GM23248 (cell line): ENCODE measurements at regions not wholly inside any gene's neighbourhood (a gene's known extent, or its start where the extent isn't known, plus 50 kb on each side); places are given as distances from the start of the nearest gene placed in this dataset.

Experiments
- DNase-seq: peaks from one replicate; pipeline ENCODE4 v3.0.0-alpha.2; 2015
- H2AFZ ChIP-seq: fragments of 200-600 bp; sonication (generic); 2 replicates; pipeline ENCODE4 v1.6.1; 2016; ENCODE audit warnings: antibody characterized with exemption
- H3F3A ChIP-seq: fragments of 200-600 bp; sonication (generic); 2 replicates; pipeline ENCODE4 v1.6.1; 2016; ENCODE audit warnings: mild to moderate bottlenecking, antibody characterized with exemption, mixed run types; ENCODE audit not compliant: insufficient read depth
- H3K27ac ChIP-seq: fragments of 200-600 bp; sonication (generic); 2 replicates; pipeline ENCODE4 v1.5.1; 2016; ENCODE audit warnings: mild to moderate bottlenecking
- H3K27me3 ChIP-seq: fragments of 200-600 bp; sonication (generic); replicated peaks from 2 replicates; pipeline ENCODE4 v1.6.1; 2016; ENCODE audit warnings: mild to moderate bottlenecking; ENCODE audit not compliant: insufficient read depth
- H3K36me3 ChIP-seq: fragments of 200-600 bp; sonication (generic); 2 replicates; pipeline ENCODE4 v1.6.1; 2016; ENCODE audit warnings: low read depth, mild to moderate bottlenecking
- H3K4me1 ChIP-seq: fragments of 200-600 bp; sonication (generic); 2 replicates; pipeline ENCODE4 v1.6.1; 2016; ENCODE audit warnings: mild to moderate bottlenecking; ENCODE audit not compliant: insufficient read depth
- H3K4me2 ChIP-seq: fragments of 200-600 bp; sonication (generic); one replicate; pipeline ENCODE4 v1.6.1; 2016; ENCODE audit warnings: mild to moderate bottlenecking; ENCODE audit not compliant: unreplicated experiment
- H3K4me3 ChIP-seq: fragments of 200-600 bp; sonication (generic); 2 replicates; pipeline ENCODE4 v1.5.1; 2016; ENCODE audit warnings: mild to moderate bottlenecking
- H3K79me2 ChIP-seq: fragments of 200-600 bp; sonication (generic); 2 replicates; pipeline ENCODE4 v1.6.1; 2016; ENCODE audit warnings: mild to moderate bottlenecking; ENCODE audit not compliant: insufficient read depth
- H3K9ac ChIP-seq: fragments of 200-600 bp; sonication (generic); 2 replicates; pipeline ENCODE4 v1.6.1; 2016; ENCODE audit warnings: mild to moderate bottlenecking
- H3K9me2 ChIP-seq: fragments of 200-600 bp; sonication (generic); 2 replicates; pipeline ENCODE4 v1.6.1; 2016; ENCODE audit warnings: mixed run types, mild to moderate bottlenecking, moderate library complexity; ENCODE audit not compliant: insufficient read depth
- H3K9me3 ChIP-seq: fragments of 200-600 bp; sonication (generic); one replicate; pipeline ENCODE4 v1.6.1; 2017; ENCODE audit warnings: low read depth
- H4K20me1 ChIP-seq: fragments of 200-600 bp; sonication (generic); 2 replicates; pipeline ENCODE4 v1.6.0; 2016; ENCODE audit not compliant: insufficient read depth
- EZH2 ChIP-seq: fragments of 200-600 bp; sonication (generic); IDR thresholded peaks from 2 replicates; pipeline ENCODE4 v1.6.1; 2018; ENCODE audit warnings: antibody characterized with exemption, mild to moderate bottlenecking; ENCODE audit not compliant: insufficient read depth, poor library complexity, severe bottlenecking
- EZH2phosphoT487 ChIP-seq: fragments of 200-600 bp; sonication (generic); IDR thresholded peaks from 2 replicates; pipeline ENCODE4 v1.6.1; 2018; ENCODE audit warnings: antibody characterized with exemption, moderate library complexity, mild to moderate bottlenecking, low read depth; ENCODE audit not compliant: insufficient read depth
- WGBS, 2 experiments: methylation state at CpG; one replicate each; pipeline ENCODE4 v1.1.6; 2015 to 2017; ENCODE audit warnings: low lambda C conversion rate in 2 of 2, low coverage in 1 of 2; ENCODE audit errors: missing lambda C conversion rate in 2 of 2; 5-methylcytosine and 5-hydroxymethylcytosine counted together
- in situ Hi-C: fragments of 300-500 bp; cut with MboI; formaldehyde crosslinking; loops from 2 replicates; pipeline ENCODE4 v1.15.0; 2020

- no peaks in the 10 kb centered on the region for H3K4me1 ChIP-seq
- no peak overlapping the region for H3K4me2 ChIP-seq
- H3K9me3 ChIP-seq: no peaks in the 10 kb centered on the region
- H3F3A ChIP-seq: no peaks in the 10 kb centered on the region
- H3K27me3 ChIP-seq: no peaks in the 10 kb centered on the region
- DNase-seq: no peak
- H3K9me2 ChIP-seq: no peaks in the 10 kb centered on the region
- H3K9ac ChIP-seq: no peak overlapping the region
- H3K36me3 ChIP-seq: no peaks in the 10 kb centered on the region
- no peak for TF ChIP-seq EZH2phosphoT487
- no peak for TF ChIP-seq EZH2
- H3K4me3 ChIP-seq: no peak overlapping the region
- no peaks in the 10 kb centered on the region for H4K20me1 ChIP-seq
- in situ Hi-C loops: no loop called here
- H3K27ac ChIP-seq: no peak overlapping the region
- 22 to 27% methylated on average over 4 of the region's 4 CpGs for WGBS, 2 experiments
- H3K79me2 ChIP-seq: no peaks in the 10 kb centered on the region
- H2AFZ ChIP-seq: no peak overlapping the region
Measured at GRCh38 chrX:147646949-147647723, 264.6 kb upstream of the FMR1 start.

DNA sequence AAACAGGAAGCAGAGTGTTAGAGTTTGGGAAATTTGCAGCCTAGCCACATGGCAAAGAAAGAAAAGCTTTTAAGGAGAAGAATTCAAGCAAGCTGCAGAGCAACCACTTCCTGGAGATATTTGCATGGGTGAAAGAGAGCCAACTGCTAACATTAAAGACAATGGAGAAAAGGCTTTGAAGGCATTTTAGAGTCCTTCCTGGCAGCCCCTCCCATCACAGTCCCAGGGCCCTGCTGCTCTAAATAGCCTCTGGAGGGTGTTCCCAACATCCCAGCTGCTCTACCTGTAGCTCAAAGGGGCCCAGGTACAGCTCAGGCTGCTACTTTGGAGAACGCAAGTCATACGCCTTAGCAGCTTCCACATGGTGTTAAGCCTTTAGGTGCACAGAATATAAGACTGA is 235.9 kb upstream of the FMR1 start:
- H3F3A ChIP-seq: no peaks in the 10 kb centered on the region
- no peaks in the 10 kb centered on the region for H4K20me1 ChIP-seq
- 90% methylated on average over 2 of the region's 2 CpGs; no CpG with 5 or more reads in 1 of the 2 experiments for WGBS, 2 experiments
- H2AFZ ChIP-seq: no peak overlapping the region
- H3K9me2 ChIP-seq: no peaks in the 10 kb centered on the region
- H3K27me3 ChIP-seq: no peaks in the 10 kb centered on the region
- no peak overlapping the region for H3K4me2 ChIP-seq
- TF ChIP-seq EZH2phosphoT487 (no peak), EZH2 (no peak)
- H3K9me3 ChIP-seq: no peaks in the 10 kb centered on the region
- no peaks in the 10 kb centered on the region for H3K36me3 ChIP-seq
- H3K79me2 ChIP-seq: no peaks in the 10 kb centered on the region
- DNase-seq: no peak
- H3K9ac ChIP-seq: no peak overlapping the region
- in situ Hi-C loops: no loop called here
- H3K27ac ChIP-seq: no peak overlapping the region
- H3K4me1 ChIP-seq: no peaks in the 10 kb centered on the region
- H3K4me3 ChIP-seq: no peak overlapping the region

DNA sequence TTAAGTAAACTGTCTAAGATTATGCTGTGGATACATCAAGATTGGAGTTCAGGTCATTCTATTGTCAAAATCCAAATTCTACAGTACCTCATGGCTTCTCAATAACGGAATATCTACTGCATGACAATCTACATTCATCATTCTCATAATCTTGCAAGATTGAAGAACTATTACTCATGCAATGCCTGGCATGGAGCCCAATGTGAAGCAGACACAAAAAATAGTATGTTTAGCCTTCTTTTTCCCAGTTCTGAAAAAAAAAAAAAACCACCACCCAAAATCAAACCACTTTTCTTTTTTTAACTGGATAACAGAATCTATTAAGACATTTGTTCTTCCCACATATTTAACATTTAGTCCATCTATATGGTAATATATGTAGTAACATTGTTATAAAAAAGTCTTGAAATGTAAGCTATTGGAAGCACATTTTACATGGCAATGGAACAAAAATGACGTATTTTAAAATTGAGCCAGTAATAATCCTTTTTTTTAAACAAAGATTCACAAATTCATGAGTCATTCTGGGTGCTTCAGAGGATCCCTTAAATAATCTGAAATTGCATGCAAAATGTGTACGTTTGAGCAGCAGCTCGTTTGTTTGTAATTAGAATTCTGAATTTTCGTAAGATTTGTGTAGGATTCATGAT is 232.2 kb upstream of the FMR1 start:
- no peak for DNase-seq
- in situ Hi-C loops: no loop called here
- Histone ChIP-seq H3K79me2 (no peaks in the 10 kb centered on the region), H3F3A (no peaks in the 10 kb centered on the region), H3K27me3 (no peaks in the 10 kb centered on the region), H4K20me1 (no peaks in the 10 kb centered on the region), H3K9me3 (no peaks in the 10 kb centered on the region), H3K9ac (no peak overlapping the region), H3K4me2 (no peak overlapping the region), H3K4me3 (no peak overlapping the region), H3K36me3 (no peaks in the 10 kb centered on the region), H3K4me1 (no peaks in the 10 kb centered on the region), H3K9me2 (no peaks in the 10 kb centered on the region), H2AFZ (no peak overlapping the region), H3K27ac (no peak overlapping the region)
- WGBS, 2 experiments: 1 to 5% methylated on average over 5 of the region's 5 CpGs
- TF ChIP-seq EZH2phosphoT487 (no peak), EZH2 (no peak)

GRCh38 chrX:147680251-147680650 is 231.5 kb upstream of the FMR1 start:
- Histone ChIP-seq H4K20me1 (no peaks in the 10 kb centered on the region), H3K4me3 (no peak overlapping the region), H3K9ac (no peak overlapping the region), H3K27me3 (no peaks in the 10 kb centered on the region), H2AFZ (no peak overlapping the region), H3K36me3 (no peaks in the 10 kb centered on the region), H3K4me2 (no peak overlapping the region), H3K4me1 (no peaks in the 10 kb centered on the region), H3K9me2 (no peaks in the 10 kb centered on the region), H3K9me3 (no peaks in the 10 kb centered on the region), H3F3A (no peaks in the 10 kb centered on the region), H3K27ac (no peak overlapping the region), H3K79me2 (no peaks in the 10 kb centered on the region)
- TF ChIP-seq EZH2phosphoT487 (no peak), EZH2 (no peak)
- DNase-seq: no peak
- in situ Hi-C loops: no loop called here
- 3 to 4% methylated on average over 4 of the region's 4 CpGs for WGBS, 2 experiments
